CD1c-positive myeloid dendritic cell (primary cell): ENCODE measurements at regions not wholly inside any gene's neighbourhood (a gene's known extent, or its start where the extent isn't known, plus 50 kb on each side); places are given as distances from the start of the nearest gene placed in this dataset.

Experiments
- DNase-seq: peaks from one replicate; pipeline ENCODE4 v3.0.0-alpha.2; 2016; ENCODE audit errors: extremely low spot score

GRCh38 chr12:92650228-92650822, 52.5 kb upstream of the PLEKHG7 start:
- no peak for DNase-seq

GRCh38 chr12:92649511-92650227, 53.1 kb upstream of the PLEKHG7 start:
- peak; percentile 71 for DNase-seq

- no peak for DNase-seq
Observed at GRCh38 chr12:92648242-92649031, 54.4 kb upstream of the PLEKHG7 start.

GRCh38 chr12:92641291-92641690, 61.5 kb upstream of the PLEKHG7 start:
- no peak for DNase-seq

- DNase-seq = no peak
Observed at GRCh38 chr12:92640691-92641090, 62.1 kb upstream of the PLEKHG7 start.

GRCh38 chr12:92639017-92639416, 63.8 kb upstream of the PLEKHG7 start:
- DNase-seq = no peak

- no peak for DNase-seq
Observed at GRCh38 chr12:92634730-92635129, 68.1 kb upstream of the PLEKHG7 start.

- no peak for DNase-seq
Observed at GRCh38 chr12:92634202-92634601, 68.6 kb upstream of the PLEKHG7 start.

GRCh38 chr12:92630968-92631367, 71.8 kb upstream of the PLEKHG7 start:
- no peak for DNase-seq

- no peak for DNase-seq
Observed at GRCh38 chr12:92629349-92630065, 73.3 kb upstream of the PLEKHG7 start.

GRCh38 chr12:92628476-92628875, 74.3 kb upstream of the PLEKHG7 start:
- no peak for DNase-seq

GRCh38 chr12:92627511-92627910, 75.3 kb upstream of the PLEKHG7 start:
- no peak for DNase-seq

- DNase-seq = no peak
Observed at GRCh38 chr12:92625639-92626310, 77.0 kb upstream of the PLEKHG7 start.

GRCh38 chr12:92624236-92624635, 78.6 kb upstream of the PLEKHG7 start:
- DNase-seq = no peak

GRCh38 chr12:92623386-92623785, 79.4 kb upstream of the PLEKHG7 start:
- no peak for DNase-seq

GRCh38 chr12:92621833-92622232, 81.0 kb upstream of the PLEKHG7 start:
- no peak for DNase-seq

- DNase-seq = no peak
Observed at GRCh38 chr12:92621312-92621711, 81.5 kb upstream of the PLEKHG7 start.

GRCh38 chr12:92619730-92620684, 82.8 kb upstream of the PLEKHG7 start:
- DNase-seq = no peak

- DNase-seq = no peak
Observed at GRCh38 chr12:92619026-92619425, 83.8 kb upstream of the PLEKHG7 start.

GRCh38 chr12:92615703-92616102, 87.1 kb upstream of the PLEKHG7 start:
- DNase-seq = no peak
